ENCODE measurements at regions not wholly inside any gene's neighbourhood (a gene's known extent, or its start where the extent isn't known, plus 50 kb on each side); places are given as distances from the start of the nearest gene placed in this dataset.

DNA sequence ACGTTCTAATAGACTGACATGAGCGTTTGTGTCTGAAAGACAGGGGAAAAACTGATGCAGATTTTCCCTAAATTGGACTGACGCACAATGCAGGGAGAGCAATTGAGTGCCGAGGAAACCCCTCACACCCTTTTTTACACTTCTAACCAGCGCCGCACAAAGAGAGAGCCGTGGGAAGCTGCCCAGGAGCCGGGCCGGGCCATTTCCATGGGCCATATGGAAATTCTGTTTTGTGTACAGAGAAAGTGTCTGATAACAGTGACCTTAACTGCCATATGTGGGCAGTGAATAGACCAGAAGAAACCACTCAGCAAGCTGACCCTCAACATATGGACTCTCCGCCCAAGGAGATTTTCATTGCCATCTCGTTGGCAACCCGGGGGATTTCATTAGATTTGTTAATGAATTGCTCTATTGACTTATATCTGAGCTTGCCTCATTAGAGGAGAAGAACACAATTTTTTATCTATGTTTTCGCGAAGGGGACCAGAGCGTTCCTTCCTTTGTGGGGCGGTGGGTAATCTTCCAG, 225.9 kb upstream of the IRX3 start:
- no peak for DNase-seq (ENCODE audit: low spot score)

DNA sequence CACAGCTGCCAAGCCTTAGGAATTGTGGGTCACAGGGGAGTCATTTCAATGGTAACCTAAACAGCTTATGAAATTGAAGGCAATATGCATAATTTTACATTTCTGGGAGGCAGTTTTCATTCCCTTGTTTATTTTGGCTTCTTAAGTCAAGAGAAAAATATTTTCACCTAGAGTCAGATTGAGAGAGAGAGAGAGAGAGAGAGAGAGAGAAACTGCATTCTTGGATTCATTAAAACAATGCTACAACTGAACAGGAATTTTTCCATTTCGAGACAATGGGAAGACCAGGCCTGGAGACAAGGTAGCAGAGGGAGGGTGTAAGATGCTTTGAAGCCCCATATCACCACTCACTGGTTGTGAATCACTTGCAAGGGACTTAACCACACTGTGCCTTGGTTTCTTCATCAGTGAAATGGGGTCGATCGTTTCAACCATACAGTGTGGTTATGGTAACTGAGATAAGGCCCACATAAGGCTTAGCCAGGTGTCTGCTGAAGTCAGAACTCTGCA, 224.7 kb upstream of the IRX3 start:
- DNase-seq (ENCODE audit: low spot score), result no peak

DNA sequence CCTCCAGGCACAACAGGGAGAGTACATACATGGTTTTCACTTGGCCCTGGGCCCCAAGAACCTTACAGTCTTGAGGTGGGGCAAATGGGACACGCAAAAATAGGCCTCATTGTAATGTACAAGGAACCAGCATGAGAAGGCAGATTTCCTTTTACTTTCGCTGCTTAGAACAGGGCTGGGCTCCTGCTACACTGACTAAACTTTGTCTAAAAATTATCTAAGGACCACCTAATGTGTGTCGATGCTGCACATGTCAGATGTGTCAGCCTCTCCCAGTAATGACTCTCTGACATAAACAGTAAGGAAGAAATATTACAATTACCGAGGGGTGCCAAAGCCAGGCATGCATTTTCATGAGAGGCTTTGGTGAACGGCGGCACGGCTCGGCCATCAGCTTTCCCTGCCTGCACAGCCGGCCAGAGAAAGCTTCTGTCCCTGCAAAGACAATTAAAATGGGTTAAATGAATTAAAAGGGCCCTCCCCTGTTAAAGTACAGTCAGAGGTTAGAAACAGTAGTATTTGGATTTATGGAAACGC, 224.2 kb upstream of the IRX3 start:
- DNase-seq (ENCODE audit: low spot score), result no peak

DNA sequence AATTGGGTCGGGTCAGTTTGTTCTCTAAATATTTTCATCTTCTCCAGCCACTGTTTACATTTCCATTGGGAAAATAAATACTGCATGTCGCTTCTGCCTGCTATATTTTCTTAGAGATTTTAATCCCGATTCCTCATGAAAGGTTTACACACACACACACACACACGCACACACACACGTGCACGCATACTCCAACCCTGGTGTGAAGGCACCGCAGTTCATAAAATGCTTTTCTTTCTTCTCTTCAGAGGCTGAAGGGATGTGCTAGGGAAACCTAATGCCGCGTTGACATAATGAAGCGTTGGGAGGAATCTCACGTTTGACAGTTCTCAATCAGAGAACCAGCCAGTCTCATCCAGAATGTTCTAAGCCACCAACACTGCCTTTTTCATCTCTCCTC, 222.9 kb upstream of the IRX3 start:
- no peak for DNase-seq (ENCODE audit: low spot score)

DNA sequence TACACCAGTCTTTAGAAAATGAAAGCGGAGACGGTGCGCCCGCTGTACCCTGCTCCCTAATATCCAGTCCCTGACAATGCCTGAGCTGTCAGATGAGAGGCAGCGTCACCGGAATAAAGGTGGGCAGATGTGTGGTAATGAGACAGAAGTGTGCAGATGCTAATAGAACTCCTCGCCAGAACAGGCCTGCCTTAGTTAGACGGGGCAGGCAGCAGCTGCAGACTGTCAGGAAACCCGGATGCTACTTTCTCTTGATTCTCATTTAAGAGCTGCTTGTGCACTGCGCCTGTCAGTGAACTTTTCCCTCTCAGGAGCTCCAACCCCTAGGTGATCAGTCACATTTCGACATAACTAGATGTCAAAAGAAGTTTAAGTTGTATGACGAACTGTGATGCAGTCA, 221.8 kb upstream of the IRX3 start:
- no peak for DNase-seq (ENCODE audit: low spot score)

DNA sequence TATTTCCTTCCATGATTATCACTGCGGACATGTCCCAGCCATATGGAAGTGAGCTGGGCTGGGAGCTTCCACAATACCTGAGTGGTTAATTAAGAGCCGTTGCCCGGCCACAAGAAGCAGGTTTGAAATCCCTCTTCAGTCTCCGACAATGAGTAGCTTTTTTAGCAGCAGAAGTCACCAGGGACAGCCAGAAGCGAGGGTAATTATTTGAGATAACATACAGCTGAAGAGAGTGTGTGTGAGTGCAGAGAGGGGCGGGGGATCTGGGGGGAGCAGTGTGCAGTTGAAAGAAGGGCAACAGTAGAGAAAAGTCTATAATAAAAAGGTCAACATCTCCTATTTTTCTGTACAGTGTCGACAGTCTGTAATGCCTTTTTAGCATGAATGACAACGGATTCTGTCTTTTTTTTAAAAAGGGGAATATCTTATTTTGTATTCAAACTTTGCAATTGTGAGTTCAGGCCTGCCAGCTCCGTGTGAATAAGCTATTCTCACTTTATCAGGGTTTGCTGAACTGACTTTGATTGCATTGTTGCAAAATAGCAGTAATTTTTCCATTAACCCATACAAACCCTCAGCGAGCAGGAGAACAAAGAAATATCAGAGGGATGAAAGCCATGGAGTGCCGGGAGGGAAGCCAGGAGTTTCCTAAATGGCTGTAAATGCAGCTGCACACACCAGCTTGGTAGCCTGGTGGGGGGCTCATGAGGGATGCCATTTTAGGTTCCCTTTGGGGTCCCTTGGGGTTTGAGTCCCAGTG, 220.3 kb upstream of the IRX3 start:
- DNase-seq (ENCODE audit: low spot score), result no peak

DNA sequence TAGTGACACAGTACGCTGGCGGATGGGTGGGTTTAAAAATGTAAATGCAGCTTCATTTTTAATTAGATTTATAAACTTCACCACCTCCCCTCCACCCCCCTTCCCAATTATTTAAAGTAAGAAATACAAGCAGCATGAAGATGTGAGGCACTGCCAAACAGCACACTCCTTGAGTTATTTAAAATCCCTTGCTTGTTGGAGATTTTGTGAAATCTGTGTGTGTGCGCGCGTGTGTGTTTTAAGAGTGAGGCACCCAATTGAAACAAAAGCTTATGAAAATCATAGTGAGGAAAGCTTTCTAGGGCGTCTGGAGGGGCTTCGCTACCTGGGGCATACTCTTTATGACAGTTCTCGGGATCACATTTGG, 219.6 kb upstream of the IRX3 start:
- DNase-seq (ENCODE audit: low spot score), result no peak

DNA sequence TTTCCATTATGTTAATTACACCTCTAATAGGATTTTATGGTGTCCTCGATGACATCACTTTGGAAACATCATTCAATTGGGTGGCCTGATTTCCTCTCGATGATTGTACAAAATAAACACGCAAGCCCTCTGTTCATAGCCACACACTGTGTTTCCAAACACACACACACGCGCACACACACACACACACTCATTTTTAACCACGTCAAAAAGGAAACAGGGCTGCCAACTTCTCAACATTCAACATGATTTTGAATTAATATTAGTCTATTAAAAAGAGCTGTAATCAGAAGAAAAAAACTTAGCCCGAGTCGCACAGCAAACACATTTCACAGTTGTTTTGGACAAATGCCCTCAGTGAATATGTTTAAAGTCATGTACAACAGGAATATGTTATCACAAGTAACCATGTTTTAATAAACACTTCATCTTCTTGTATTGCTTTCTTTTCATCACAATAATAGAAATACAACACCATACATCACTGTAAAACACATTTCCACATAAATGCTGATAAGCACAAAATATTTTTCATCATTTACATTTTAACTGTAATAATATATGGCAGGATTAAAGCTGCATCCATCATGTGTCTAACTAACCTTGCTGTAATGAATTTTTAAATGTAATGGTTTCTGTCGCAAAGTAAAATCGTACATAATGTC, 219.1 kb upstream of the IRX3 start:
- DNase-seq (ENCODE audit: low spot score), result no peak

DNA sequence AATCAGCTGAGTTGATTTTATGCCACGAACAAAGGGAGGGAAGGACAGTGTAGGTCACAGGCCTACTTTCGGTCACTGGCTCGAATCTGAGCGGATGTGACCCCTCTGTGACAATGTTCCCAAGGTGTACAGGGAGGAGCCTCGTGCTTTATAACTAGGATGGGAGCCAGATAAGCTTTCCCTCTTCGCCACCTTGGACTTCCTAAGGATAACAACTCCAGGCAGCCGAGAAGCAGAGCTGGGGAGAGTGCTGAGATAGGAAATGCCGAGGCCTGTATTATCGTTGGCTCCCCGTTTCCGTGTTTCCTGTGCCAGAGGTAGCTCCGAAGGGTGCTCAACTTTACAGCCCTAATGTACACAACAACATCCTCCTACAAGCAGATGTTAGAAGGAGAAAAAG, 217.8 kb upstream of the IRX3 start:
- DNase-seq (ENCODE audit: low spot score), result no peak

DNA sequence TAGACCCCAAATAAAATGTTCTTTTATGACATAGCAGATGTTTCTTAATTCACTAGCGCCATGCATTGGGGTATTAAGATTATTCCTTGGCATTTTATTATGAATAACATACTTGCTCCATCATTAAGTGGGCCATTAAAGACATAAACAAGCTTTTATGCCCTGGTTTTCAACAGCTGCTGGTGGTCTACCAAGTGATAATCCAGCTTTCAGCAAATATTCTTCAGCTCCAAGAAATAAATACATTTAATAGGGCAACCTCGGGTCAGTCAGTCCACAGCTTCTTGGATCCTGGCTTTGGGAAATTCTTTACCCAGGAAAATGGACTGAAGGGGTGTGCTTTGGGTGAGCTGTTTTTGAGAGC, 217.3 kb upstream of the IRX3 start:
- DNase-seq (ENCODE audit: low spot score), result no peak

DNA sequence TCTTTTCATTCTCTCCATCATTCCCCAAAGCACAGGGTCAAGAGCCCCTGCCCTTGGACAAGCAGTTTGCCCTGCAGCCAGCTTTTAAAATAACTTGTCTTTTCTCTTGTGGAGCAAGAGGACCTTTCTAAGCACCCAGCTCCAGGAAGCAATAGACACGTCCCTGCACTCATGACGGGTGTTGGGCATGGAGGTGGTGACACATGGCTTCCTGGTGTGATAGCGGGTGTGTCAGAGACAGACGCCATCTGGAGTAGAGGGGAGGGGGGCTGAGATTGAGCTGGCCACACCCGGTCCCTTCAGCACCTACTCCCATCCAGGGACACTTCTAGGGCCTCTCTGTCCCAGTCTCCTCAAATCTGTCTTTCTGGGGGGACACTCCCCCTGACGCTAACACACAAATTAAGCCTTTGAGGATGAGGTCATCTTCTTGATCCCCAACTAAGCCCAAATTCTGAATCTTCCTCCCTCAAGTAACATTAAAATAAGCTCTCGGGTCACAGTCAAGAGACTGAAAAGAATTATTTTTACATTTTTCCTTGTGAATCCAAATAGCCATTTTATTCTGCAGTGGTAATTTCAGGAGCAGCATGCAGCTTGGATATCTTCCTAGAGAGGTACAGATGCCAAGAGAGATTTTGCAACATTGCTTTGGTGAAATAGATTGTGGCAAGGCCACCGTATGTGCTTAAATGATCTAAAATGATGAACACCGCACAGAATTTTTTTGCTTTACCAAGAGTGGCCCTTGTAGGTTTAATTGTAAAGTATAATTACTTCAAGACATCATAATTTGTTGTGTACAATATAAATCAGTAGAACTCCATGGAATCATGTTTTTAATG, 216.6 kb upstream of the IRX3 start:
- no peak for DNase-seq (ENCODE audit: low spot score)

DNA sequence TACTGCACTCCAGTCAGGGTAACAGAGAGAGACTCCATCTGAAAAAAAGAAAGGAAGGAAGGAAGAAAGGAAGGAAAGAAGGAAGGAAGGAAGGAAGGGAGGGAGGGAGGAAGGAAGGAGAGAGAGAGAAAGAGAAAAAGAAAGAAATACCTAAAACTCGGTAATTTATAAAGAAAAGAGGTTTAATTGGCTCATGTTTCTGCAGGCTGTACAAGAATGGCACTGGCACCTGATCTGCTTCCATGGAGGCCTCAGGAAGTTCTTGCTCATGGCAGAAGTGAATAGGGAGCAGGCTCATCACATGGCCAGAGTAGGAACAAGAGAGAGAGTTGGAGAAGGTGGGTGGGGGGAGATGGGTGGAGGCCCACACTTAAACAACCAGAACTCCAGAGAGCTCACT, 215.2 kb upstream of the IRX3 start:
- no peak for DNase-seq (ENCODE audit: low spot score)

DNA sequence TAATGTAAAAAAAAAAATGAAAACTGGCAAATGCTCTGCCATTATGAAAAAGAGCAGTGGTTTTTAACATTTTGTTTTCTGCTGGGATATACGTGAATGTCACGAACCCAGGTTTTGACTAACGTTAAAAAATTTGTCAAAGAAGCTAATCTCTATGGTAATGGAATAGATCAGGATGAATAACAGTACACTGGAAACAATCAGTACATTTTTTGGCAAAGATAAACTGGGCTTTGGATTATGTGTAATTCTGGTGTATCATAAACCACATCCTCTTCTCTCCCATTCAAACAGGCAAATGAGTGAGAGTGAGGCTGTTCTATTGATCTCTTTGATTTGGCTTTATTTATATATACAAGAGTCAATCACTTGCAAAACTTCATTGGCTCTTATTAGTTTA, 207.0 kb upstream of the IRX3 start:
- DNase-seq (ENCODE audit: low spot score), result no peak

DNA sequence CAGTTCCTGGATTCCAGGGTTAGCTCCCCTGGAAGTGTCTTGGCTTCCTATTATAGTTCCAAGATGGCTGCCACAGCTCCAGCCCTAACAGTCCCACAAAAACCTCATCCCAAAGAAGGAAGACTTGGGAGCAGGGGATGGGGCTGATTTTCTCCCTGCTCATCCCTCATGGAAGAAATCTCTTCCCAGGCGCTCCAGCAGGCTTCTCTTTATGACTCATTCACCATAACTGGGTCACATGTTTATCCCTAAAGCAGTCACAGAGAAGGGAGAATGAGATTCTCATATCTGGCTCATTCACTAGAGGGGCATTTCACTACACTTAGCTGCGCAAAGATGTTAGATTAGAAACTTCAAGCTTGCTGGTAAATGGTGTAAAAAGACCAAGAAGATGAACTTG, 206.5 kb upstream of the IRX3 start:
- DNase-seq (ENCODE audit: low spot score), result no peak

DNA sequence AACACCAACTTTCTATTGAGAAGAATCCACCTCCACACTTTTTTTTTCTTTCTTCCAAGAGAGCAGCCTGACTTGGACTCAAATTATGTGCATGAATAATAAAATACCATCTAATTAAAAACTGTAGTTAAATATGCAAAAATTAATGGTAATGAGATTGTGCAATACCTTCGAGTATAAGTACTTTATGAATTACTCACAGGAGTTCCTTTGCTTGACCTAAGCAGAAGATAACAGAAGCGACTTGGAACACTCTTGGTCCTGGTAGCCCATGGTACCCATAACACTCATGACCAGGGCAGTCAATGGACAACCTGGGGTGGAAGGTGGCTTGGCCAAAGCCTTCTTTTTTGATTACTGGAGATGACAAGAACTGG, 203.5 kb upstream of the IRX3 start:
- no peak for DNase-seq (ENCODE audit: low spot score)

DNA sequence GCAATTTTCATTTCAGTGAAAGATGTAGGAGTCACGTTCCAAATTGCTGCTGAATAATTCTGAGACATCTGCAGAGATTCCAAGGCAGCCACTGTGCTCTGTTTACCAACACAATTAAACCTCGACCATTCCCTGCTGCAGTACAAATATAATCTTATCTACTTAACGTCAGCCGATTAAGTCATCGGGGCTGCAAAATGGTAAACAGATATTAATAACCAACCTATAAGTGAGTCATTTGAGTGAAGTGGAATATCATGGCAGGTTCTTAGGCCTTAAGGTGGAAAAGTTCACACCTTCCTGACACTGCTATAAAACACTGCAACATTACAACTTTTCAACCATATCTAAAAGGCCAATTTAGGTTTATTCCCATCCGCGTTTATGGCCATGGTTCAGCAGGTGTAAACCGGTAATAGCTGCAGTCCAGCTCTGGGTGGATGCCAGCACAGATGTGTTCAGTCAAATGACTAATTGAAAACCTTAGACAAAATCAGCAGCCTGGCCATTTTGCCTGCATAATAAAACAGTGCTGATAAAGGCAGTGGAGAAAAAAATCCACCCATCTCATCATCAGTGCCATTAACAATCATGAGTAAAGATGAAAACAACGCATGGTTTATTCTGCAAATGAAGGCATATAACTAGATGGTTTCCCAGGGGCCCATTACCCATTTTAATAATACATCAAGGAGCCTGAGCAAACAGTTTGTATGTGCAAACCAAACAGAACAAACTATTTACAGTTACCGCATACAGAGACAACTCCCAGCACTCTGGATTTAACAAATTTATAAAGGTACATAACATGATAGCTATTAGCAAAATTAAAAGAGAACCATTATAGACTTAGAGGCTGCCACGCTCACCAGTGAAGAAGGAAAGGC, 202.9 kb upstream of the IRX3 start:
- DNase-seq (ENCODE audit: low spot score), result no peak

DNA sequence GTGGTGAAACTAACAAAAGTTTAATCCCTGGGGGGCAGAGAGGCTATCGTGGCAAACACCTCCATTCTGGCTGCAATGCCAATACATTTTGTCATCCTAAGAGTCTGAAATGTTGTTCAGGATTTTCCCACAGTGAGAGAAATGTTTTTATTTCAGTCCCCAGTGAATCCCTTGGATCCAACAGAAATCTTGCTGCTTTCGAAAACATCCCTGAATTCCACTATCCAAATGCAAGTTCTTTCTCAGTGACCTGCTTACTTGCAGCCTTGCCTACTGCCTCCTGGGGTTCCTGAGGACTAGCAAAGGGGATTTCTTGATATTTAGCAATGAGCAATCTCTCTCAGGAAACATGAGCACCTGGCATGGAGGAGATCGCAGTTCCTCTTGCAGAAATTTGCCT, 202.1 kb upstream of the IRX3 start:
- DNase-seq (ENCODE audit: low spot score), result no peak

DNA sequence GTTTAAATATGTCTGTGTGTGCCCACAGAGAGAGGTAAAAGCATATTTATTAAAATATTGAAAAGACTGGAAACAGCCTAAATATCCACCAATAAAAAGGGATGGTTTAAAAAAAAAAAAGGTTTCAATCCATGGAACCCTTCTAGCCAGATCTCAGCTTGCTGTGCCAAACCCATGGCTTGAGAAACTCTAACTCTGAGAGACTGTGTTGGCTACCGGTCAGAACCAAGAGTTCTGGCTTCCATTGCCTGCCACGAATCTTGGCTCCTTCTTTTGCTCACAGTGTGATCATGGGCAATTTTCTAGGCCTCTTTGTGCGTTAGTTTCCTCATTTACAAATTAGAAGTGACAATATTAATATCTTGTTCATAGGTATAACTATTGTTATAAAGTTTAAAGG, 201.3 kb upstream of the IRX3 start:
- DNase-seq (ENCODE audit: low spot score), result no peak

DNA sequence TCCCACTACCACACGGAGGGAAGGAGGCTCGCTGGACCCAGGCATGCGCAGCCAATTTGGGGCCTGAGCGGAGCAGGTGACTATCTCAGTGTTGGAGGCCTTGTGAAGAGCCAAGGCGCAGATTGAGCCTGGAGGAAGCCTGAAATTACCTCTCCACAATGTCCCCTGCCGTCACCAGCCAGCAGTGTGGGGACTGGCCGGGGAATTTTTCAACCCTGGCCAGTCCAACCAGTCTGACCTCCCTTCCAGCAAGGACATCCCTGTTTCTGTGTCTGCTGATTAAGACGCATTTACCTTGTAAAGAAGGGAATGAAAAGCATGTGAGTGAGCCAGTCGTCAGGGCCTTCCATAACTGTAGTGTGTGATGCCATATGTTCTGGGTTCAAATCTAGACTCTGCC, 198.1 kb upstream of the IRX3 start:
- no peak for DNase-seq (ENCODE audit: low spot score)

DNA sequence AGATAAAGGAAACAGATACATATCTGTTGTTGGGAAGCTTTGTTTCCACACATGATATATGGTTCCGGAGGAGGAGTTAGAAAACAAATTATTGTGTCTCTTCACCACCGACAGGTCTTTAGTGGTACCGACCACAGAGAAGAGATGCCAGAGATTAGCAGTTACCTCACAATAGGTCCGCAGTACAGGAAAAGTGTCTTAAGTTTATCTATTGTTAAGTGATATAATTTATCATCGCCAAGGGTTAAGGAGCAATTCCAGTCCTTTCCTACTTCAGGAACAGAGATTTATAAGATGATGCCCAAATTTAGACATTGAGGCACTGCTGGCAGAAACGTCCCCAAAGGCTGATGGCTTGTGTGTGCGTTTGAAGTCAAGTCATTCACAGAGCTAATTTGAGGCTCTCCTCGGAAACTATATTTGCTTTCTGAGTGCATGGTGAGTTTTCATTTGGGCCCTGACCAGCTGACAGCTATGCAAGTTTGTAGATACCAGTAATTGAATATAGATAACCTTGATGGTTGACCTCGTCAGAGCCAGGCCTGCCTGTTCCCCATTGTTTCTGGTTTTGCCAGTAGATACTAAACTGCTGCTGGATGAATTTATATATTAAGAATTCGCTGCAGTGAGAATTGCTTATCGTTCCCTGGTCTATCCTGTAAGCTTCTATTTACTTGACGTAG, 196.4 kb upstream of the IRX3 start:
- DNase-seq (ENCODE audit: low spot score), result no peak

DNA sequence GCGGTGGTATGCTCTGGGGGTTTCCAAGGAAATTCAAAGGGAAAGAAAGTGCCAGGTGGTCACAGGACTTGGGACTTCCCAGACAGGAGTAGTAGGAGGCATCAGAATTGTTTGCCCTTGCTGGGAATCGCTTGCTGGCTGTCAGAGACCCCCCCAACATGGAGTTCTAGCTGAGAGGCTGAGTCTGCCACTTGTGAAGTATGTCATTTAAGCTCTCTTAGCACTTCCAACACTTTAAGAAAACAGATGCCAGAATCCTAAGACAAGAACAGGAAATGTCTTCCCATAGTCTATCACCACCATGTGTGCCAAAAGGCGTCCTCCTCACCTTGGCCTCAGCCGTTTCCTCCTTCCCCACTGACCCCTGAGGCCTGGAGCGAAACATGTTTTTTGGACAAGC, 193.8 kb upstream of the IRX3 start:
- DNase-seq (ENCODE audit: low spot score), result no peak

Data from COLO829 (cell line).